ELR (cell line): ENCODE measurements at regions not wholly inside any gene's neighbourhood (a gene's known extent, or its start where the extent isn't known, plus 50 kb on each side); places are given as distances from the start of the nearest gene placed in this dataset.

Source experiments
- DNase-seq: peaks from one replicate; pipeline ENCODE4 v3.0.0-alpha.2; 2015; ENCODE audit warnings: low read depth

DNA sequence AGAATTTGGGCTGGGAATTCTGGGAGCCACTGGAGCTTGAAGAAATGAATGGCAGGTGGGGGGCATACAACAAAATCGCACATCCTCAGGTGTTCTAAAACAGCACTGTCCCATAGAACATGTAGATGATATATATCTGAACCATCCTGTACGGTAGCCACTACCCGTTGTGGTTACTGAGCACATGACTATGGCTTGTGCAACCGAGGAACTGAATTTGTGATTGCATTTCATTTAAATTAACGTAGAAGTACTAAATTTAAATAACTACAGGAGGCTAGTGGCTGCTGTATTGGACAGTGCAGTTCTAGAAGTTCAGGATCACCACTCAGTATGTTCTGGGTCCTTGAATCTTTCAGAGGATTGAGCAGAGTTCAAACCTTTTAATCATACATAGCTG lies 172.4 kb downstream of the PHETA1 start:
- no peak for DNase-seq

DNA sequence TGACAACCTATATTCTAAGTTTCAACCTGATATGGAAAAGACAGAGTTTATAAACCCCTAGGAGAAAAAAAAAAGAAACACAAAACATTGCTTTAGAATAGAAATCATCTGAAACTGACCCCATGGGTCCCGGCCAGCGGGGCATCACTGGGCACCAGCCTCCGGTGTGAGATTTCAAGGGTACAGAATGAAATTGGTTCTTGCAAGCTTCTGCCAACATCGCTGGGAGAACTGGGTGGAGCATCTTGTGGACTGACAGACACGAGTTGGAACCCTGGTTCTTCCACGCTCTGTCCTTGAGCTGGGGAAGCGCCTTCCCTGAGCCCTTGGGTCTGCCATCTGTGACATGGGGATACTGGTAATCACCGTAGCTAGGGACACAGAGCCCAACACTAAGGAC lies 173.6 kb downstream of the PHETA1 start:
- no peak for DNase-seq

DNA sequence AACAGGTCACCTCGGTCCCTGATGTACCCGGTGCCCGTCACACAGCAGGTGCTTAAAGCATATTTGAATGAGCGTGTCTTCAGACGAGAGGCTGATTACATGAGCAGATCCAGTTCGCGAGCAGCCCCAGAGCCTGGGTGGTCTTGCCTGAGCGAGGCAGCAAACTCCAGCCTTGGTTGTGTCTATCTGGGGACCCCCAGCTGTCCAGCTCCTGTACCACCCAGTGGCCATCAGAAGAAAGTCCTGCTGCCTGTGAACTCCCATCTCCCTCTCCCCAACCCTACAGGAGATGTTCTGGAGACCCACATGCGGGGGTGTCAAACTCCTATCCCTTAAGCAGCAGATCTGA lies 174.2 kb downstream of the PHETA1 start:
- DNase-seq = no peak

DNA sequence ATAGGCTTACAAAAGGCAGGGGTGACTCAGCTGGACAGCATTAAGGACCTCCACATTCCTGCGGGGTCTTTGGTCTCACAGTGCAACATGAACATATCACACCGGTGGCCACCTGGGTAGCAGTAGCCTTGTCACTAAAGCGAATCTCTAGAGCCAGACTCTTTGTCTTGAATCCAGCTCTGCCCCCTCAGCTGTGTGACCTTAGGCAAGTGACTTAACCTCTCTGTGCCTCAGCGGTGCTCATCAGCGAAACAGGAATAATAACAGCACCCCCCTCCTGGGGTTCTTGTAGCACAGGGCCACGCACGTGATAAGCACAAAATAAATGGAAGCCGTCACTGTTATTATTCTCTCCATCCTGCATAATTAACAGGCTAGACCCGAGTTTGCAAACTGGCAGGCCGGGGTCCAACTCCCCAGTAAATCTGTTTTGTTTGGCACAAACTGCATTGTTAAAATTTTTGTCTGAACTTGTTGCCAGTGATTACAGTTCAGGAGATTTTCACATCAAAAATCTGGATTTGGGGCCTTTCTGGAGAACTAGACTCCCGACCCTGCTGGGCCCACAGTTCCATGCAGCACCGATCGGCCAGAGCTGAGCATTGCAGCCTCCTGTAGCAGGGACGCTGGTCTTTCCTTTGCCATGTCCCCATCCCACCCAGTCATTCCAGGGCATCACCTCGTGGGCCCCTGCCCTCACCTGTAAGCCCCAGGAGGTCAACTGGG lies 174.8 kb downstream of the PHETA1 start:
- no peak for DNase-seq

DNA sequence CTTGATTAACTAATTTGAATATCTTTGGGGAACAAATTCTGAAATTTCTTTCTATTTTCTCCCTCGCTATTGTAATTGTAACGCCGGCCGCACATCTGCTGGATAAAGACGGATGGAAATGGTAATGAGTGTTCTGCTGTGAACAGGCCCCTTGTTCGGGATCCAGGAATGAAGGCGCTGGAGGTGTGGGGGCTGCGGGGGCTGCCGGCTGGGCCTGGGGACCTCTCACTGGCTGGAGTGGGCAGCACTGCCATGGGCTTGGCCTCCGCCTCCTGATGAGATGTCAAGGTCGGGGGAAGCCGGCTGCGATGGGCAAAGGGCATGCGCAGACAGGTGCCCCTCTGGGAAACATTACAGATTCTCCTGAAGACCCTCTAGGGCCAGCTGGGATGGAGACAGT lies 175.4 kb downstream of the PHETA1 start:
- no peak for DNase-seq

DNA sequence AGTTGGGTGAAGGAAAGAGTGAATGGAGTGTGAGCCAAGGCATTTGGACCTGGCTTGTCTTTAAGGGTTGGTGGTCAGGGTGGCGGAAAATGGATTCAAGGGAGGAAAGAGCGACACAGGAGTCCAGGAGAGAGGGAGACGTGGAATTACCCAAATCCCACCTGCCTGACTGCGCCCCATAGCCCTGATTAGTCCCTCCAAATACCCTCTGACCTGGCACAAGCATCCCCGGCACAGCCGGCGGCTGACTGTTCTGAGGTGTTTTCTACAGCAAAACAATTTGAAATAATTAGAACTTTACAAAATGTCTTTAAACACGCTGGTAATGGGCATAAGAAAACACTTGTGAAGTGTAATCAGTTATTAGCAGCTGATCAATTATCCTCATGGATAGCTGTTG lies 175.8 kb downstream of the PHETA1 start:
- DNase-seq = no peak

DNA sequence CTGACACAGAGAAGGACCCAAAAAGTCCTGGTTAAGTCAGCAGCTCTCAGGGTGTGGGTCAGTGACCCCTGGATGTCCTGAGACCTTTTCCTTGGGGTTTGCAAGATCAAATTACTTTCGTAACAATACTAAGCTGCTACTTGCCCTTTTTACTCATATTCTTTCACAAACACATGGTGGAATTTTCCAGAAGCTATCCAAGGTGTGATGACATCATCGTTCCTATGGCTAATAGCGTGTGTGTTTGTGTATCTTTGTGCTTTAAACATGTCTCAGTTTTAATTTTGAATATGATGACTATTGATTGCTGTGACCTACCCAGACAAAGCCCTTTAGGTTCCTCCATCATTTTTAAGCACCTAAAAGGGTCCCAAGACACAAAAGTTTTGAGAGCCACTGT lies 176.2 kb downstream of the PHETA1 start:
- no peak for DNase-seq

DNA sequence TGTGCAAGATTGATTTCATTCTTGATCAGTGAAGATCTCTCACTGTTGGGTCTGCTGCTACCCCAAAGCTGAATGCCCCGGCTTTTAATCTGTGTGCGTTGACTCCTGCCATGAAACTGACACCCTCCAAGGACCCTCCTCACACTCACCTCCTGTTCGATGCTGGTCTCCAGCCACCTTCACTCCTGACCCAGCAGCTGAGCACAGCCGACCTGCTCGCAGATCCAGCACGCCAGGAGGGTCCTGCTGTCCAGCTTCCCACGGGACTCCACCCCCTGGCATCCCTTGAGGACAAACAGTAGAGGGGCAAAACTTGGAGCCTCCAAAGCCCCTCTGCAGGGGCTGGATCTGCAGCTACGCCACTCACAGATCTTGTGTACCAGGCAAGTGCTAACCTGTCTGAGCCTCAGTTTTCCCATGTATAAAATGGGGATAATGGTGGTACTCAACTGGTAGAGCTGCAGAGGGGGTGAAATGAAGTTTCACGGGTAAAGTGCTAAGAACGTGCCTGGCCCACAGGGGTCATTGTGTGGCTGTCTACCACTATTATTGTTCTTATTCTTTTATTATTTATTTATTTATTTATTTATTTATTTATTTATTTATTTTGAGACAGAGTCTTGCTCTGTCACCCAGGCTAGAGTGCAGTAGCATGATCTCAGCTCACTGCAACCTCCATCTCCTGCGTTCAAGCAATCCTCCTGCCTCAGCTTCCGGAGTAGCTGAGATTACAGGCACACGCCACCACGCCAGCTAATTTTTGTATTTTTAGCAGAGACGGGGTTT lies 178.0 kb downstream of the PHETA1 start:
- no peak for DNase-seq

DNA sequence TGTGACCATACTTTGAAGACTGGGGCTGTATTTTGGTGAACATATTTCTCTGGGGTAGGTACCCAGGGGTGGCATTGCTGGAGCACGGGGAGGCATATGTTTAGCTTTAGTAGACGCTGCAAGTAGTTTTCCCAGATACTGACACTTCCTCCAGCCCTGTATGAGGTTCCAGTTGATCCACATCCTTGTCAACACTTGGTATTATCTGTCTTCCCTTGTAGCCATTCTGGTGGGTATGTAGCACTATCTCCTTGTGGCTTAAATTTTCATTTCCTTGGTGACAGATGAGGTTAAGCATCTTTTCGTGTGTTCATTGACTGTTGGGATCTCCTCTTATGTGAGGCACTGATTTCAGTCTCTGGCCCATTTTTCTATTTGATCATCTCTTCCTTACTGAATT lies 179.1 kb downstream of the PHETA1 start:
- DNase-seq = no peak

DNA sequence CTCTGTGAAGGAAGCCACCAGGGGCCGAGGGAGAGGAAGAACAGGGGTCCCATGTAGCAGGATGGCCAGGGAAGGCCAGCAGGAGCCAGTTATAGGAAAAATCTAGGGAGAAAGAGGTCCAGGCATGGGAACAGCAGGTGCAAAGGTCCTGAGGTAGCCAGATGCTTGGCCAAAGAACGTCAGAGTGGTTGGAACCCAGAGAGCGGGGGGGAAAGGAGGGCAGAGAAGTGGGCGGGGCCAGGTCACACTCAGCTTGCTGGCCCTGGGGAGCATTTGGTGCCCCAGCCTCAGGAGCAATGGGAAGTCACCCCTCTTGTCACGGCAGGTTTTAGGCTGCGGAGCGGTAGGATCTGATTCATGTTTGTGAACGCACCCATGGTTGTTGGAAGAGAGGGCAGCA lies 180.5 kb downstream of the PHETA1 start:
- no peak for DNase-seq

DNA sequence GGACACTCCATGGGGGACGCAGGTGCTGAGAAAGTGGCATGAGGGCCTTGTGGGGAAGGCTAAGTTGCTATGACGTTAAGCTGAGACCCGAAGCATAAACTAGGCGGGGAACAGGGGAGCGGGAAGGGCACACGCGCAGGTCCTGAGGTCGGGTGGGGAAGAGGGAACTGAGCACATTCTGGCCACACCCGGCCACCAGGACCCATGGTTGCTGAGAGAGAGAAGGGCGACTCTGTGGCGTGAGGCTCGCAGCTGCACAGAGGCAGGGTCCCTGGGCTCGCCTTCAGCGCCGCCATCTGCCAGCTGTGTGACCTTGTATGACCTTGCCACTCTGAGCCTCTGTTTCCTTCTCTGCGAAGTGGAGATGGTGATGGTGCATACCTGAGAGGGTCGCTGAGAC lies 182.5 kb downstream of the PHETA1 start:
- no peak for DNase-seq

DNA sequence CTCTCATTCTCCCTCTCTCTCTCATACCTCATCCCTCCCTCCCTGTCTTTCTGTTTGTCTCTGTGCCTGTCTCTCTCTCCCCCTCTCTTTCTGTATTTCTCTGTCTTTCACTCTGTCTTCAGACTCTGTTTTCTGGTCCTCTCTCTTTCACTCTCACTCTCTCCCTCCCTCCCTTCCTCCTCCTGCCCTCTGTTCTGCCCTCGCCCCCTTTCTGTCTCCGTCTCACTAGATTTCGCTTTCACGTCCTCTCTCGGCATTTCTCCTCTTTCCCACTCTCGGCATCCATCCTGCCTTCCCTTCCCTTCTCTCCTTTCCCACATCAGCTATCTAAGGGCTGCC lies 183.0 kb downstream of the PHETA1 start:
- DNase-seq = no peak

DNA sequence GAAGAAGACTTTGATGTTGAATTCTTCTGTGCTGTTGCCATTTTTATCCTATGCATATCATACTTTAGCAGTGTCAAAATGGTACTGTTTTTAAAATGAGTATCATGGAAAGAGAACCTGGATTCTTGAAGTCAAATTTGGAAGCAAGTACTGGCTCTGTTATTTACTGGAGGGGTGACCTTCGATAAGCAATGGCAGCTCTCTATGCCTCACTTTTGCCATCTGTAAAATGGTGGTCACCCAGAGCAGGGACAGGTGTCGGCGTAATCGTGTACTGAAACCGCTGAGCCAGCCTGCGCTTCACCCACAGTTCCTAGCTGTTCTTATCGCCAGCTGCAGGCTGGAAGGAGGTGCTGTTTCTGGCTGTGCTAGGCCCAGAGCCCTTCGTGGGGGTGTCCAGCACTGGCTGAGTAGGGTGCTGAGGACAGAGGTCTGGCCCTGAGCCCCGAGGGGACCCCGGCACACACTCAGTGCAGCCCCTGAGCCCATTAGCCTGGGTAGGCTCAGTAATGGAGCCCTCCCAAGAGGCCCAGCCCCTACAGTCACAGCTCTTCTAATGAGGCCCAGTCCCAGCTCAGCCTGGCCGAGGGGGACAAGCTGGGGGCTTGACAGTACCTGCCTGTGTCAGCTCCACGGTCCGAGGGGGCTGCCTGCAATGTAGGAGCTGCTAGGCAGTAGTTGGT lies 183.5 kb downstream of the PHETA1 start:
- DNase-seq = no peak

DNA sequence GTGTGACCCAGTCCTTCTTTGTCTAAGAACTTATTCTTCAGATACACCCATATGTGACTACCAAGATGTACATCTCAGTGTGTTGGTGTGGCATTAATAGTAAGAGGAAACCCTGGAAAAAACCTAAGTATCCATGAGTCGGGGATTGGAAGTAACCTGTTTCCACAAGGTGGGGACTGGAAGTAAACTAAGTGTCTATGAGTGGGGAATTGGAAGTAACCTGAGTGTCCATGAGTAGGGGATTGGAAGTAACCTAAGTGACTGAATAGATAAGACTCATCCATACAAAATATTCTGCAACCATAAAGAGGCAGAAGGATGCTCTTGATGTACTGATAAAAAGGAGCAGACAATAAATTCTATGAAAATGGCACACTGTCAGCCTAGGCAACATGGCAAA lies 184.7 kb downstream of the PHETA1 start:
- no peak for DNase-seq

DNA sequence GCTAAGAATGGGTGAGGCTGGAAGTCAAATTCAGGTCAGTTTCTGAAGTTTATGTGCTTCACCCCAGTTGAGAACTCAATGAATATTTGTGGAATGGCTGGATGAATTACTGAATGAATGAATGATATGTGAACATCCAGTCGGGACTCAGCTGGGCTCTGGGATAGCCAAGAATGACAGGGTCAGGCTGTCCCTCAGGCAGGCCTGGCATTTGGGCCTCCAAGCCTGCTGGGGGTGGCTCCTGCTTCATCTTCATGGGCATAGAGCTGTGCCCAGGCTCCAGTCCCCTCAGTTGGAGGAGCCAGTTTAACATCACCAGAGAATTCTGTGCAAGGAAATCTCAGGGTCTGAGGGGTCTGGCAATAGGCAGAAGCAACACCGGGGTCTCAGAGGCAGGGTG lies 185.8 kb downstream of the PHETA1 start:
- DNase-seq = no peak

DNA sequence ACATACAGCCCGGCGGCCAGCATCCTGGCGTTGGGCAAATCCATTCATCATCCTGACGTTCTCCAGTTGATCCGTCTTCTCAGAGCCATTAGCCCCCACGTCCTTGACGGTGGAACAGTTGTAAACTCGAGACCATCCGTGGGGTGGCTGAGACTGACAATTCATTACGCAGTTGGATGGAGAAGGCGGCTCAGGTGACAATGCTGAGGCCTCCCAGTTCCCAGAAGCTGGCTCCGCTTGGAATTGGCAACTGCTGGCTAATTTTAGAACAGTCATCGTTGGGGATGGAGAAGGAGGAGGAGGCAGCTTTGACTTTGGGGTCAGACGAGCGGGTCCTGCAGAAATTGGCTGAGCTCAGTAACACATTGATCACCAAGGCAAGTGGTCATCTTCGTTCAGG lies 186.5 kb downstream of the PHETA1 start:
- DNase-seq = no peak

DNA sequence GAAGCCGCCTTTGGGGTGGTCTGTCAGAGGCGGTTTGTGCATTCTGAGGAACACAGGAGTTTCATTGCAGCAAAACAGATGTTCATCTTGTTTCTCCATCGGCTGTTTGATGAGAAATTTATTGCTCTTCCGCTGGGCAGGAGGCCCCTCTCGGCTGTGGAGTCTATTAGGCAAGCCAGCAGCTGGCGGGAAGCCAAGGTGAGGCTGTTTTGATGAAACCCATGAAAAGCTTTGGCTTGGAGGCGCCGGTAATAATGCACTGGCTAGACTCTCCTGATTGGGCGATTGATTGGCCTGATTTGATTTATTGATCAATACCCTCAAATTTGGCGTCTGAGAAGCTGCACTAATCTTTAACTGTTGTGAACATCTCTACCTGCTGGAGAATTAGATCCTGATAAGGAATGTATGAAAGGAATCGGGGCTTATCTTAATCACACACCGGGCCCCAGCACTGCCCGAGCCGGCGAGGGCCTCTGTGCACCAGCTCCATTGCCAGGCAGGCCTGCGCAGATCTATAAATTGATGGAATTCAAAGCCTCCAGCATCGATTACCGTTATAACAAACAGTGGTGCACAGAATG lies 187.7 kb downstream of the PHETA1 start:
- no peak for DNase-seq

DNA sequence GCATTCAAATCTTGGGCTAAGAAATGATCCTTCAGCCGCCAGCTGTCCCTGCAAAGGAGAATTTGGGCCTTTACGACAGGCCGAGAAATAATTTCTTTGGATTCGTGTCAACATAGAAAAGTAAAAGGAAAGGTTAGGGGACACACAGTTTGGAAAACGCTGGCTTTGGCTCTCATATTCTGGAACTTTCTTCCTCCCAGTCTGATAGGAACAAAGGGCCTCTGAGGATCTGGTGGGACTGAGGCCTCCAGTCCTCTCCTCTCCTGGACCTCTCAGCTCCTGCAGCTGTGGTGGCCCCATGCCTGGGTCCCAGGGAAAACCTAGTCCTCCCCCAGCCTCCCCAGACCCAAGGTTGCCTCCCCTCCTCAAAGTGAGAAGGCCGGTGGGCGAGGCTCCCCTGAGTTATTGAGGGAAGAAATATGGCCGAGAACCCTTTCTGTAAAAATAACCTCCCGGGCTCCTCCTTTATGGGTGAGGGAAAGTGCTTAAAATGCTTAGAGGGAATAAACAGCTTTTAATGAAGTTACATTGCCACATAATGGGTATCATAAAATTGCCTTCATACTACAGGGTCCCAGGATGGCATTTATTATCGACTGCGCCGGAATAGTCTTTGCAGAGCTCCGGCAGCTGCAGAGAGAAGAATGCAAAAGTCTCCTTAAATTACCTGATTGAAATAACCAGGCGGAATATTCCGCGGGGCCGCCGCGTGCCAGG lies 188.3 kb downstream of the PHETA1 start:
- no peak for DNase-seq

DNA sequence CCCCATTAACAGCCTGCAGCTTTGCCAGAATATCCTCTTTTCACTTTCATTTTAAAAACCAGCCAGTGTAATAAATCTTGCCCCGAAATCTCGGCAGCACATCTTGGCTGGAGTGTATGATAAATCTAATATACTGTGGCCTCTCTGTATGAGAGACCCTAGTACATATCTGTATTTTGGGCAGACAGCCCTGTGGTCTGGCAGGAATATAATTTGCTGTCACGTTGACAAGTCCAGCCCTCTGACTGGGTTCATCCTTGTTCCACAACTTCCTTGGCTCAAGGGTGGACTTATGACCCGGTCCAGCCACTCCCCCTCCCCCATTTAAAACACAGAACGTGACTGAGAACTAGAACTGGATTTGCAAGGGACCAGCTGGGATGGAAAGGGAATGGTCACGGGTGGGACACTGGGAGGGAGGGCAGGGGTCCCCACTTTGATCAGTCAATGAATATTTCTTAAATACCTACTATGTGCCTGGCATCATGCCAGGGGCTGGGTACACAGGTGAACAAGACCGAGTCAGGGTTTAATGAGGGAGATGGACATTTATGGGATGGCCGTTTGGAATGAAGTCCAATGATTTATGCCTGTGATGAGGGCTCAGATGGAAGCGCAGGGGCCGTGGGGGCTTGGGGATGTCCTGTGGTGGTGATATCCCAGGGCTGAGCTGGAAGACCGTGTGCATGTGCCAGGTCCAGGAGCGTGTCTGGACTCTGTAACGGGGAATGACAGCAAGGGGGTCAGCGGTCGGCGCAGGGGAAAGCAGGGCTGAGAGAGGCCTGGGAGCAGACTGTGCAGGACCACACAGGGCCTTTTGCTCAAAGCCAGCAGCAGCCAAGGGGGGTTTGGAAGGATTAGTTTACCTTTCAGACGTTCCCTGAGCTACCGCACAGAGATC lies 190.5 kb downstream of the PHETA1 start:
- no peak for DNase-seq

DNA sequence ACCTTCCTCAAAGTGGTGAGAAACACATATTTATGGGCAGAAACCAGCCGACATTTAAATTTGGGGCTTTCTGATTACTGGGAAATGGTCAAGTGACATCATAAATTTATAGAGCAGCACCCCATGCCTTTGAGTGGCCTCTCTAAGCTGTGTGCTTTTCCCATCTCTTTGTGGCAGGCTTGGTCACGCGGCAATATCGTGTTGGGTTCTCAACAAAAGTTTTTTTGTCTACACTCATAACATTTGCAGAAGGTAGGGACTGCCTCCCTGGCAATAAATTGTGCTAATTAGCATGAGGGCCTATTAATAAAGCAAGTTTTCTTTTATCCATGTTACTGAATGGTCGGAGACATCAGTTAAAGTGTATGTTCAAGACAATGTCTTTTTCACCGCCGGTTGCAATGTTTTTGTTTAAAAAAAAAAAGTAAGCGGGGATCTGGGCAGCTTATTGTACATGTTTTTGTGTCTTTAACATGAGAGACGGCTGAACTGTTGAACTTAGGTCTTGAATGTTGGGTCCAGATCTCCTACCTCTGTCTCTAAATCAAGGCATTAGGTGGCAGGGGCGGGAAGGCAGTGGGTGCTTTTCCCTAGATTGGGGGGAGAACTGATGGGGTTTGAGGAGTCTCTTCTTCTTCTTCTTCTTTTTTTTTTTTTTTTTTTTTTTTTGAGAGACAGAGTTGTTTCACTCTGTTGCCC lies 193.3 kb downstream of the PHETA1 start:
- DNase-seq = no peak

DNA sequence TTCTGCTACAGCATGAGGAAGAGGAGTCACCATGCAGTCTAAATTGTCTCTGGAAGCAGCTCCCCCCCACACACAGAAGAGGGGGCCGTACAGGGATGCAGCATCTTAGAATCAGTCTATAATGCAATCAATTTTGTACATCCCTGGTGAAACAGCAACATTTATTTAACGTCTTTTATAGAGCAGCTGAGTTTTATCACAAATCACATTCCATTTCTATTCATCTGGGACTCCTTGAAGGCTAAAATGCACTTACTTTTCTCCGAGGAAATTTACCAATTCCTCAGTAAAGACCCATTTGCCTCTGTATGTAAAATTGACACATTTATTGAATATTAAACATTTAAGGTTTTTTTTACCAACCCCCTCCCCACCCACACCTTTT lies 193.9 kb downstream of the PHETA1 start:
- DNase-seq = no peak
